ENCODE measurements at regions not wholly inside any gene's neighbourhood (a gene's known extent, or its start where the extent isn't known, plus 50 kb on each side); places are given as distances from the start of the nearest gene placed in this dataset.
"Not testable (repeated sequence)": the region's sequence is repeated elsewhere in the genome, so short reads cannot be mapped to it uniquely, and the experiment has no call there.

DNA sequence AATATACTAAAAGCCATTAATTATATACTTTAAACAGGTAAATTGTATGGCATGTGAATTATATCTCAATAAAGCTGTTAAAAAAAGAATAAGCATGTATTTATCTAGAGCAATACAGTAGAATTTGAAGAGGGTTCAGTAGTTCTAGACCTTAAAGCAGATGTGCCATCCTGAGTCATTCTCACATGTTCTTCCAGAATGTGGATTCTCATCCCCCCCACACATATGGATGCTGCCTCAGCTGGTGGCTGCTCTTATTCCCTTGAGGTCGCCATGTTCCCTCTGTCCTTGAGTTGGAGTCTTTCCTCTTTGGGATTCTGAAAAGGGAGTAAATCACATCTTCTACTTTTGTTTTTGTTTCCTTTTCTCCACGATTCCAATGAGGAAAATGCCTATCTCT lies 321.3 kb downstream of the AEBP2 start:
- Mint-ChIP-seq H3K27ac (no peak overlapping the region), H3K27me3 (peaks cover 13% of the 10 kb centered on the region in 2 donors), H3K4me1 (ENCODE audit: low read depth in 2 of 2) (no peaks in the 10 kb centered on the region), H3K4me3 (no peak overlapping the region), H3K36me3 (peaks cover 4% of the 10 kb centered on the region), H3K9me3 (peaks cover 5% of the 10 kb centered on the region)
- ATAC-seq = no peak
- no peak for DNase-seq (ENCODE audit: low spot score)

DNA sequence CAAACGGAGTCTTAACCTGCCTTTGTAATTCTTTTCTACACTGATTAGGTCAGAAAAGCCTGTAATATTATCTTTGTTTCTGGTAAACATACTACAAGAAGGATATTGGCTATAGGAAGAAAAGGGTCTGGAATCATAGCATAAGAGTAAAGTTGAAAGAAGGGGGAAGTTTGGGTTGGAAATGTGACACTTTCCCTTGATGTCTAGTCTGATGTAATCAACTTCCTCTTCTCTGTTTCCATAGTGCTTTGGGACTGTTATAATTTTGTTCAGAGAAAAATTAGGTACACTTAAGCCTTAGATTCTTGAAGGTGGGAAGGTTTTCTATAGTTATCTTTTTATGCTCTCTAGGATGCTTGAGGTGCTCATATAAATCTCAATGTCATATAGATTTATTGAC lies 322.2 kb downstream of the AEBP2 start:
- Mint-ChIP-seq H3K4me3 (no peak overlapping the region), H3K27ac (no peak overlapping the region), H3K27me3 (peaks cover 15 to 21% of the 10 kb centered on the region in 2 donors), H3K4me1 (ENCODE audit: low read depth in 2 of 2) (no peaks in the 10 kb centered on the region), H3K36me3 (peaks cover 4% of the 10 kb centered on the region), H3K9me3 (peaks cover 5% of the 10 kb centered on the region)
- ATAC-seq (no peak), DNase-seq (ENCODE audit: low spot score) (no peak)

- Mint-ChIP-seq H3K27ac (no peak overlapping the region), H3K4me3 (no peak overlapping the region), H3K27me3 (peaks cover 15 to 35% of the 10 kb centered on the region in 2 donors), H3K9me3 (peaks cover 5% of the 10 kb centered on the region), H3K4me1 (ENCODE audit: low read depth in 2 of 2) (no peaks in the 10 kb centered on the region), H3K36me3 (peaks cover 4% of the 10 kb centered on the region)
- DNase-seq (ENCODE audit: low spot score) (no peak), ATAC-seq (peak in 1 of 2 donors; percentile 28)
These were observed 324.2 kb downstream of the AEBP2 start for GRCh38 chr12:19763488-19763887.

DNA sequence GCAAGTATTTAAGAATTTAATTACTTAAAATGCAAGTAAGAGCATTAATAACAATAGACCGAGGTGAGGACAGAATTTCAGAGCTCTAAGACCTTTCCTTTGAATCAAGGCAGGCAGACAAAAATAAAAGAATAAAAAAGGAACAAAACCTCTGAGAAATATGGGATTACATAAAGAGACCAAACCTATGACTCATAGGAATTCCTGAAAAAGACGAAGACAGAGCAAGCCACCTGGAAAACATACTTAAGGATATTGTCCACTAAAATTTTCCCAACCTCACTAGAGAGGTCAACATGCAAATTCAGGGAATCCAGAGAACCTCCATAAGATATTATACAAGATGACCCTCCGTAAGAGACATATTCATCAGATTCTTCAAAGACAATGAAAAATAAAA lies 325.1 kb downstream of the AEBP2 start:
- Mint-ChIP-seq H3K9me3 (peaks cover 5% of the 10 kb centered on the region), H3K36me3 (peaks cover 4% of the 10 kb centered on the region), H3K27me3 (peaks cover 16 to 32% of the 10 kb centered on the region in 2 donors), H3K27ac (no peak overlapping the region), H3K4me1 (ENCODE audit: low read depth in 2 of 2) (no peaks in the 10 kb centered on the region), H3K4me3 (no peak overlapping the region)
- ATAC-seq (no peak), DNase-seq (ENCODE audit: low spot score) (no peak)

- Mint-ChIP-seq H3K4me3 (no peak overlapping the region), H3K9me3 (no peaks in the 10 kb centered on the region), H3K36me3 (peaks cover 4% of the 10 kb centered on the region), H3K4me1 (ENCODE audit: low read depth in 2 of 2) (no peaks in the 10 kb centered on the region), H3K27ac (no peak overlapping the region), H3K27me3 (peaks cover 13 to 19% of the 10 kb centered on the region in 2 donors)
- DNase-seq (ENCODE audit: low spot score) (no peak), ATAC-seq (no peak)
These were observed 332.6 kb downstream of the AEBP2 start for GRCh38 chr12:19771858-19772257.

DNA sequence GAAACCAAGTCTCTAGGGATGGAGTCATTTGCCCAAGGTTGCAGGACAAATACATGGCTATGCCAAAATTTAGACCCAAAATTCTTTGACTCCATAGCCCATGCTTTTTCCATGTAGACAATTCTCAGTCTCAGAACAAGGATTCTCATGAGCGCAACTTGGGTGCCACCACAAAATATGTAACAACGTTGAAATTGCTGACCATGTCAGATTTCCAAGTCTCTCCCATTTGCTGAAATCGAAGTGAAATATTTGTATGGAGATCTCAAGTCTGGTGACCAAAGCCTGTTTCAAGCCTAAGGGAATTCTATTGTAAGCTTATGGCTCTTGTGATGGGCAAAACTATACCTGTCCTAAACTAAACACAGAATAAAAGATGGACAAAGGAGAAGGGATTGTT lies 333.5 kb downstream of the AEBP2 start:
- Mint-ChIP-seq H3K27ac (no peak overlapping the region), H3K4me1 (ENCODE audit: low read depth in 2 of 2) (no peaks in the 10 kb centered on the region), H3K27me3 (peaks cover 17 to 20% of the 10 kb centered on the region in 2 donors), H3K36me3 (peaks cover 5% of the 10 kb centered on the region), H3K9me3 (no peaks in the 10 kb centered on the region), H3K4me3 (no peak overlapping the region)
- DNase-seq (ENCODE audit: low spot score) = no peak
- ATAC-seq = no peak

DNA sequence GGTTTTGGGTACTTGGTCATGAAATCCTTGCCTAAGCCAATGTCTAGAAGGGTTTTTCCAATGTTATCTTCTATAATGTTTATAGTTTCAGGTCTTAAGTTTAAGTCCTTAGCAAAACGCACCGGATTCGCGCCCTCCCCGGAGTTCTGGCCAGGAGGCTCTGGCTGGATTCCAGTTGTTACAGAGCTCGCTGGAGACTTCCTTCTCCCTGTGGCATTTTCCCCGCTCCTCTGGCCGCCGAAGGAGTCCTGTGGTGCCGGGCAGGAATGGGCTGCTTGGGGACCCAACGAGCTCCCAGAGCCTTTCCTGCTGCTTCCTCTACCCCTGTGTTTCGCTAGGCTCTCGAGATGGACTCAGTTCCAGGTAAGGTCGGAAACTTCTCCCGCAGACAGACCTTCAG lies 335.9 kb downstream of the AEBP2 start:
- Mint-ChIP-seq H3K9me3 (no peaks in the 10 kb centered on the region), H3K27ac (no peak overlapping the region), H3K36me3 (peaks cover 5% of the 10 kb centered on the region), H3K4me1 (ENCODE audit: low read depth in 2 of 2) (no peaks in the 10 kb centered on the region), H3K4me3 (no peak overlapping the region), H3K27me3 (peaks cover 21 to 27% of the 10 kb centered on the region in 2 donors)
- DNase-seq (ENCODE audit: low spot score) (no peak), ATAC-seq (no peak)

- H3K27me3 Mint-ChIP-seq = peaks cover 25 to 33% of the 10 kb centered on the region in 2 donors
- DNase-seq (ENCODE audit: low spot score) = not testable (repeated sequence)
These were observed 336.7 kb downstream of the AEBP2 start for GRCh38 chr12:19775976-19776375.

GRCh38 chr12:19778172-19778571 lies 338.9 kb downstream of the AEBP2 start:
- Mint-ChIP-seq H3K9me3 (no peaks in the 10 kb centered on the region), H3K4me1 (ENCODE audit: low read depth in 2 of 2) (no peaks in the 10 kb centered on the region), H3K27ac (no peak overlapping the region), H3K36me3 (peaks cover 5% of the 10 kb centered on the region), H3K4me3 (no peak overlapping the region), H3K27me3 (peaks cover 28 to 34% of the 10 kb centered on the region in 2 donors)
- DNase-seq (ENCODE audit: low spot score) (no peak), ATAC-seq (no peak)

More at GRCh38 chr12:19775976-19776375, 336.7 kb downstream of the AEBP2 start:
- not testable (repeated sequence) for H3K9me3 Mint-ChIP-seq; H3K4me1 Mint-ChIP-seq (ENCODE audit: low read depth in 2 of 2); H3K4me3 Mint-ChIP-seq; ATAC-seq; H3K36me3 Mint-ChIP-seq; H3K27ac Mint-ChIP-seq

GRCh38 chr12:19778797-19779196 lies 339.5 kb downstream of the AEBP2 start:
- ATAC-seq (no peak), DNase-seq (ENCODE audit: low spot score) (no peak)
- Mint-ChIP-seq H3K4me3 (no peak overlapping the region), H3K36me3 (peaks cover 5% of the 10 kb centered on the region), H3K4me1 (ENCODE audit: low read depth in 2 of 2) (no peaks in the 10 kb centered on the region), H3K27ac (no peak overlapping the region), H3K9me3 (no peaks in the 10 kb centered on the region), H3K27me3 (peaks cover 28 to 34% of the 10 kb centered on the region in 2 donors)

DNA sequence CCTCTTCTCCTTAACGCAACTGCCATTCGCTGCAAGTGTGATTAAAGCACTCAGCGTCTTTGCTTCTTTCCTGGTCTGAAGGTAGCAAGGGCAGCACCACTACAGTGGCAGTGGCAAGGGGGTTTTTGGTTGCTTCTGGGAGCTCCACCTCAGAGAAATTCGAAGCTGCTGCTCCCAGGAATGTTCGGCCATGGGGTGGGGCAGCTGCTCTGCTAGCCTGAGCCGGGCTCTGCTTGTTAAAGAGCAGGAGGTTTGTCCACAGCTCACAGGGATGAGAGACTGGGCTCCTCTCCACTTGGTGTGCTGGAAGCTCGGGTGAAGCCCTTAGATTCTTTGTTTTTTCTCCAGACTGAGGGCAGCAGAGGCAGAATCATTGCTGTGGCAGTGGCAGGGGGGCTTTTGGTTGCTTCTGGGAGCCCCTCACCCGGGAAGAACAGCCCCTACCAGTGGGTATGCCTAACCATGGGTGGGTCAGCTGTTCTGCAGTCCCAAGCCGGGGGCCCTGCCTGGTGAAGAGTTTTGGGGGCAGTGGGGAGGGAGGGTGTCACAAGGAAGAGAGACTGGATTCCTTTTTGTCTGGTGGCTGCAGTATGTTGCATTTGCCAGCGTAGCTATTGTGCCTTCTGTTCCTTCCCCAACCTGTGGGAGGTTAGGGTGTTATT lies 340.2 kb downstream of the AEBP2 start:
- H3K4me3 Mint-ChIP-seq = no peak overlapping the region
- H3K9me3 Mint-ChIP-seq = no peaks in the 10 kb centered on the region
- peaks cover 5% of the 10 kb centered on the region for H3K36me3 Mint-ChIP-seq
- no peaks in the 10 kb centered on the region for H3K4me1 Mint-ChIP-seq (ENCODE audit: low read depth in 2 of 2)
- DNase-seq (ENCODE audit: low spot score) (no peak), ATAC-seq (no peak)
- no peak overlapping the region for H3K27ac Mint-ChIP-seq
- peaks cover 31 to 34% of the 10 kb centered on the region in 2 donors for H3K27me3 Mint-ChIP-seq

- Mint-ChIP-seq H3K36me3 (peaks cover 5% of the 10 kb centered on the region), H3K27ac (no peak overlapping the region), H3K4me1 (ENCODE audit: low read depth in 2 of 2) (no peaks in the 10 kb centered on the region), H3K9me3 (no peaks in the 10 kb centered on the region), H3K4me3 (no peak overlapping the region), H3K27me3 (peaks cover 31 to 40% of the 10 kb centered on the region in 2 donors)
- ATAC-seq (no peak), DNase-seq (ENCODE audit: low spot score) (no peak)
These were observed 341.2 kb downstream of the AEBP2 start for GRCh38 chr12:19780460-19780859.

GRCh38 chr12:19783547-19784444 lies 344.5 kb downstream of the AEBP2 start:
- H3K4me3 Mint-ChIP-seq = no peak overlapping the region
- peak; percentile 6 to 61 for ATAC-seq

GRCh38 chr12:19792028-19792427 lies 352.7 kb downstream of the AEBP2 start:
- peak in 1 of 2 donors; percentile 62 for ATAC-seq
- Mint-ChIP-seq H3K27ac (no peak overlapping the region), H3K4me1 (ENCODE audit: low read depth in 2 of 2) (peaks cover 16 to 23% of the 10 kb centered on the region in 2 donors), H3K36me3 (peaks cover 11% of the 10 kb centered on the region), H3K4me3 (peak overlapping the region; percentile 59), H3K9me3 (no peaks in the 10 kb centered on the region), H3K27me3 (peaks cover 22 to 28% of the 10 kb centered on the region in 2 donors)
- DNase-seq (ENCODE audit: low spot score) = no peak

More at GRCh38 chr12:19783547-19784444, 344.5 kb downstream of the AEBP2 start:
- Mint-ChIP-seq H3K27me3 (peaks cover 16 to 30% of the 10 kb centered on the region in 2 donors), H3K27ac (no peak overlapping the region), H3K9me3 (no peaks in the 10 kb centered on the region), H3K4me1 (ENCODE audit: low read depth in 2 of 2) (no peaks in the 10 kb centered on the region), H3K36me3 (no peaks in the 10 kb centered on the region)
- no peak for DNase-seq (ENCODE audit: low spot score)
